SK-N-SH treated with all-trans-retinoic acid at 6 μM for 48 hours (cell line): ENCODE measurements at regions not wholly inside any gene's neighbourhood (a gene's known extent, or its start where the extent isn't known, plus 50 kb on each side); places are given as distances from the start of the nearest gene placed in this dataset.

Experiments
- ATAC-seq: fragments of 200-7000 bp; cut with Tn5 transposase; 3 replicates; pipeline ENCODE4 v1.9.1; 2020; ENCODE audit warnings: mild to moderate bottlenecking, moderate library complexity
- ARNTL ChIP-seq: fragments of 450-650 bp; formaldehyde crosslinking; IDR thresholded peaks from 2 replicates; pipeline ENCODE4 v1.5.0; 2020; ENCODE audit warnings: low read depth, mild to moderate bottlenecking, moderate library complexity, borderline replicate concordance
- CREB5 ChIP-seq: fragments of 250-450 bp; sonication (Bioruptor Pico); IDR thresholded peaks from 2 replicates; pipeline ENCODE4 v1.5.1; 2020; ENCODE audit warnings: low read depth, mild to moderate bottlenecking, moderate library complexity
- CSDC2 ChIP-seq: fragments of 250-450 bp; sonication (Bioruptor Pico); IDR thresholded peaks from 2 replicates; pipeline ENCODE4 v1.5.0; 2020; ENCODE audit warnings: mild to moderate bottlenecking, moderate library complexity
- CSRNP3 ChIP-seq: fragments of 250-450 bp; sonication (Bioruptor Pico); IDR thresholded peaks from 2 replicates; pipeline ENCODE4 v1.5.1; 2021; ENCODE audit warnings: mild to moderate bottlenecking, moderate library complexity
- ESRRG ChIP-seq: fragments of 250-450 bp; sonication (Bioruptor Pico); IDR thresholded peaks from 2 replicates; pipeline ENCODE4 v1.6.1; 2021; ENCODE audit warnings: mild to moderate bottlenecking
- ISL1 ChIP-seq: fragments of 250-450 bp; sonication (Bioruptor Pico); IDR thresholded peaks from 2 replicates; pipeline ENCODE4 v2.1.2; 2022; ENCODE audit warnings: mild to moderate bottlenecking, moderate library complexity
- PATZ1 ChIP-seq: fragments of 250-450 bp; sonication (Bioruptor Pico); IDR thresholded peaks from 2 replicates; pipeline ENCODE4 v1.8.0; 2020; ENCODE audit warnings: mild to moderate bottlenecking, moderate library complexity, borderline replicate concordance
- POU6F1 ChIP-seq: fragments of 250-450 bp; sonication (Bioruptor Pico); IDR thresholded peaks from 2 replicates; pipeline ENCODE4 v1.8.0; 2021; ENCODE audit warnings: low read depth, mild to moderate bottlenecking, moderate library complexity, borderline replicate concordance
- RARB ChIP-seq: fragments of 250-450 bp; sonication (Bioruptor Pico); IDR thresholded peaks from 2 replicates; pipeline ENCODE4 v1.8.0; 2021; ENCODE audit warnings: mild to moderate bottlenecking, moderate library complexity
- SNAI2 ChIP-seq: fragments of 250-450 bp; sonication (Bioruptor Pico); IDR thresholded peaks from 2 replicates; pipeline ENCODE4 v1.5.0; 2020; ENCODE audit warnings: mild to moderate bottlenecking, moderate library complexity
- TCF4 ChIP-seq: fragments of 250-450 bp; sonication (Bioruptor Pico); IDR thresholded peaks from 2 replicates; pipeline ENCODE4 v1.8.0; 2021; ENCODE audit warnings: mild to moderate bottlenecking, moderate library complexity, borderline replicate concordance
- TOX ChIP-seq: fragments of 250-450 bp; sonication (Bioruptor Pico); IDR thresholded peaks from 2 replicates; pipeline ENCODE4 v1.8.0; 2021; ENCODE audit warnings: mild to moderate bottlenecking, moderate library complexity, borderline replicate concordance
- TSHZ2 ChIP-seq: fragments of 250-450 bp; sonication (Bioruptor Pico); IDR thresholded peaks from 2 replicates; pipeline ENCODE4 v1.5.0; 2020; ENCODE audit warnings: mild to moderate bottlenecking, moderate library complexity
- ZC3H10 ChIP-seq: fragments of 250-450 bp; sonication (Bioruptor Pico); IDR thresholded peaks from 2 replicates; pipeline ENCODE4 v1.5.1; 2021; ENCODE audit warnings: mild to moderate bottlenecking, moderate library complexity
- ZFP3 ChIP-seq: fragments of 250-450 bp; sonication (Bioruptor Pico); IDR thresholded peaks from 2 replicates; pipeline ENCODE4 v1.5.0; 2020; ENCODE audit warnings: mild to moderate bottlenecking, moderate library complexity
- ZFP30 ChIP-seq: fragments of 450-650 bp; formaldehyde crosslinking; IDR thresholded peaks from 2 replicates; pipeline ENCODE4 v1.5.0; 2022; ENCODE audit warnings: mild to moderate bottlenecking, moderate library complexity
- ZNF565 ChIP-seq: fragments of 450-650 bp; formaldehyde crosslinking; conservative IDR thresholded peaks from 2 replicates; pipeline ENCODE4 v1.5.0; 2020; ENCODE audit warnings: low read depth, mild to moderate bottlenecking, moderate library complexity
- ZNF70 ChIP-seq: fragments of 450-650 bp; formaldehyde crosslinking; IDR thresholded peaks from 2 replicates; pipeline ENCODE4 v1.5.0; 2020; ENCODE audit warnings: mild to moderate bottlenecking, moderate library complexity

- TF ChIP-seq ZFP3 (no peak), ARNTL (CRISPR knock-in tag) (no peak), TOX (CRISPR knock-in tag) (no peak), ZC3H10 (no peak), TCF4 (CRISPR knock-in tag) (no peak), CSRNP3 (CRISPR knock-in tag) (no peak), ZFP30 (no peak)
- ATAC-seq: no peak
Measured at GRCh38 chr12:24366514-24366913, 417.0 kb upstream of the SOX5 start.

GRCh38 chr12:24364921-24365320 is 415.5 kb upstream of the SOX5 start:
- no peak for ATAC-seq
- TF ChIP-seq PATZ1 (CRISPR knock-in tag) (no peak), ISL1 (no peak), CSDC2 (CRISPR knock-in tag) (no peak), ZNF70 (CRISPR knock-in tag) (no peak), TOX (CRISPR knock-in tag) (no peak)
- TF ChIP-seq, all 23 proteins: peak for 0

GRCh38 chr12:24363177-24363754 is 413.8 kb upstream of the SOX5 start:
- no peak for TF ChIP-seq ZNF565
- TF ChIP-seq ZC3H10: no peak
- no peak for TF ChIP-seq SNAI2 (CRISPR knock-in tag)
- TF ChIP-seq ESRRG (CRISPR knock-in tag): no peak
- TF ChIP-seq POU6F1 (CRISPR knock-in tag): no peak
- TF ChIP-seq ZFP30: no peak
- no peak for TF ChIP-seq TCF4 (CRISPR knock-in tag)
- no peak for TF ChIP-seq TSHZ2 (CRISPR knock-in tag)
- TF ChIP-seq ZNF70 (CRISPR knock-in tag): no peak
- no peak for TF ChIP-seq ISL1
- no peak for TF ChIP-seq CREB5 (CRISPR knock-in tag)
- no peak for ATAC-seq

- no peak for ATAC-seq
- TF ChIP-seq TOX (CRISPR knock-in tag) (no peak), ZFP3 (no peak), RARB (CRISPR knock-in tag) (no peak)
Measured at GRCh38 chr12:24361877-24362580, 412.6 kb upstream of the SOX5 start.
